Panc1 (cell line): ENCODE measurements at regions not wholly inside any gene's neighbourhood (a gene's known extent, or its start where the extent isn't known, plus 50 kb on each side); places are given as distances from the start of the nearest gene placed in this dataset.

Source experiments
- CTCF ChIP-seq: fragments of 450-650 bp; IDR thresholded peaks from 2 replicates; pipeline ENCODE4 v1.5.1; 2017; ENCODE audit warnings: mild to moderate bottlenecking
- POLR2AphosphoS5 ChIP-seq: IDR thresholded peaks from 2 replicates; pipeline ENCODE4 v1.6.1; 2012; ENCODE audit warnings: mild to moderate bottlenecking, low read depth, low read length, moderate library complexity

GRCh38 chr6:167428664-167429333 is 103.9 kb downstream of the TTLL2 start:
- TF ChIP-seq CTCF (no peak), POLR2AphosphoS5 (no peak)
